ENCODE measurements at regions not wholly inside any gene's neighbourhood (a gene's known extent, or its start where the extent isn't known, plus 50 kb on each side); places are given as distances from the start of the nearest gene placed in this dataset.

GRCh38 chr2:16118611-16119590 lies 178.6 kb downstream of the MYCN start:
- DNase-seq (ENCODE audit: low read depth) = no peak

- no peak for DNase-seq (ENCODE audit: low read depth)
These were observed 177.7 kb downstream of the MYCN start for GRCh38 chr2:16117791-16118610.

- no peak for DNase-seq (ENCODE audit: low read depth)
These were observed 176.8 kb downstream of the MYCN start for GRCh38 chr2:16117021-16117700.

GRCh38 chr2:16115881-16116830 lies 175.8 kb downstream of the MYCN start:
- no peak for DNase-seq (ENCODE audit: low read depth)

GRCh38 chr2:16115291-16115690 lies 174.9 kb downstream of the MYCN start:
- no peak for DNase-seq (ENCODE audit: low read depth)

GRCh38 chr2:16114836-16115235 lies 174.5 kb downstream of the MYCN start:
- DNase-seq (ENCODE audit: low read depth) = no peak

- no peak for DNase-seq (ENCODE audit: low read depth)
These were observed 173.7 kb downstream of the MYCN start for GRCh38 chr2:16114070-16114469.

GRCh38 chr2:16113568-16113967 lies 173.2 kb downstream of the MYCN start:
- DNase-seq (ENCODE audit: low read depth) = no peak

- DNase-seq (ENCODE audit: low read depth) = no peak
These were observed 172.7 kb downstream of the MYCN start for GRCh38 chr2:16112972-16113560.

- DNase-seq (ENCODE audit: low read depth) = no peak
These were observed 172.1 kb downstream of the MYCN start for GRCh38 chr2:16112251-16112971.

GRCh38 chr2:16111838-16112210 lies 171.5 kb downstream of the MYCN start:
- DNase-seq (ENCODE audit: low read depth) = no peak

- no peak for DNase-seq (ENCODE audit: low read depth)
These were observed 169.5 kb downstream of the MYCN start for GRCh38 chr2:16109821-16110310.

- DNase-seq (ENCODE audit: low read depth) = no peak
These were observed 169.0 kb downstream of the MYCN start for GRCh38 chr2:16109368-16109820.

GRCh38 chr2:16107246-16107645 lies 166.9 kb downstream of the MYCN start:
- no peak for DNase-seq (ENCODE audit: low read depth)

- DNase-seq (ENCODE audit: low read depth) = no peak
These were observed 166.3 kb downstream of the MYCN start for GRCh38 chr2:16106619-16107018.

- no peak for DNase-seq (ENCODE audit: low read depth)
These were observed 165.4 kb downstream of the MYCN start for GRCh38 chr2:16105669-16106281.

- no peak for DNase-seq (ENCODE audit: low read depth)
These were observed 164.8 kb downstream of the MYCN start for GRCh38 chr2:16104949-16105668.

- DNase-seq (ENCODE audit: low read depth) = no peak
These were observed 164.1 kb downstream of the MYCN start for GRCh38 chr2:16104315-16104948.
